Skeletal muscle tissue (tissue), 3 donors: ENCODE measurements at regions not wholly inside any gene's neighbourhood (a gene's known extent, or its start where the extent isn't known, plus 50 kb on each side); places are given as distances from the start of the nearest gene placed in this dataset.

Experiments used
- H3K27ac ChIP-seq: one replicate; pipeline ENCODE4 v1.7.0; 2013; ENCODE audit warnings: mild to moderate bottlenecking, low read depth, low read length, inconsistent platforms
- H3K27me3 ChIP-seq, 3 donors: one replicate each; pipeline ENCODE4 v1.7.0; 2013; ENCODE audit warnings: low read length in 3 of 3; ENCODE audit not compliant: control insufficient read depth in 3 of 3, insufficient read depth in 3 of 3
- H3K36me3 ChIP-seq, 3 donors: one replicate each; pipeline ENCODE4 v1.7.0; 2013; ENCODE audit warnings: low read length in 3 of 3; ENCODE audit not compliant: control insufficient read depth in 3 of 3, insufficient read depth in 3 of 3
- H3K4me1 ChIP-seq, 3 donors: one replicate each; pipeline ENCODE4 v1.7.0; 2013; ENCODE audit warnings: low read length in 3 of 3, mild to moderate bottlenecking in 3 of 3; ENCODE audit not compliant: control insufficient read depth in 3 of 3, insufficient read depth in 3 of 3
- H3K4me3 ChIP-seq, 3 donors: one replicate each; pipeline ENCODE4 v1.7.0; 2013; ENCODE audit warnings: low read length in 3 of 3
- H3K9ac ChIP-seq, 3 donors: one replicate each; pipeline ENCODE4 v1.7.0; 2013; ENCODE audit warnings: low read length in 3 of 3, mild to moderate bottlenecking in 3 of 3, moderate library complexity in 2 of 3, low read depth in 1 of 3
- H3K9me3 ChIP-seq, 3 donors: one replicate each; pipeline ENCODE4 v1.7.0; 2013; ENCODE audit warnings: low read length in 3 of 3; ENCODE audit not compliant: control insufficient read depth in 3 of 3
- donor health status: Osteomylitis.

- Histone ChIP-seq H3K27me3 (no peaks in the 10 kb centered on the region), H3K4me3 (no peak overlapping the region), H3K4me1 (peaks cover 0 to 8% (median 6%) of the 10 kb centered on the region in 3 donors), H3K9me3 (no peaks in the 10 kb centered on the region), H3K9ac (no peak overlapping the region), H3K36me3 (no peaks in the 10 kb centered on the region), H3K27ac (no peak overlapping the region)
These were observed 670.7 kb upstream of the CXADR start for GRCh38 chr21:16841975-16842695.

- H3K9me3 ChIP-seq, result no peaks in the 10 kb centered on the region
- no peak overlapping the region for H3K27ac ChIP-seq
- peaks cover 0 to 6% (median 2%) of the 10 kb centered on the region in 3 donors for H3K4me1 ChIP-seq
- no peak overlapping the region for H3K4me3 ChIP-seq
- no peaks in the 10 kb centered on the region for H3K36me3 ChIP-seq
- no peak overlapping the region for H3K9ac ChIP-seq
- no peaks in the 10 kb centered on the region for H3K27me3 ChIP-seq
These were observed 670.2 kb upstream of the CXADR start for GRCh38 chr21:16842696-16843035.

GRCh38 chr21:16847211-16847610 lies 665.6 kb upstream of the CXADR start:
- H3K27me3 ChIP-seq, result no peaks in the 10 kb centered on the region
- no peak overlapping the region for H3K27ac ChIP-seq
- no peaks in the 10 kb centered on the region for H3K9me3 ChIP-seq
- H3K36me3 ChIP-seq, result no peaks in the 10 kb centered on the region
- H3K4me3 ChIP-seq, result no peak overlapping the region
- no peak overlapping the region for H3K9ac ChIP-seq
- peaks cover 0 to 2% (median 0%) of the 10 kb centered on the region in 3 donors for H3K4me1 ChIP-seq

GRCh38 chr21:16851054-16851453 lies 661.8 kb upstream of the CXADR start:
- Histone ChIP-seq H3K27me3 (no peaks in the 10 kb centered on the region), H3K9ac (no peak overlapping the region), H3K9me3 (peaks cover 0 to 2% (median 0%) of the 10 kb centered on the region in 3 donors), H3K27ac (no peak overlapping the region), H3K4me1 (no peaks in the 10 kb centered on the region), H3K4me3 (no peak overlapping the region), H3K36me3 (no peaks in the 10 kb centered on the region)

- no peak overlapping the region for H3K9ac ChIP-seq
- H3K27ac ChIP-seq, result no peak overlapping the region
- no peaks in the 10 kb centered on the region for H3K36me3 ChIP-seq
- no peak overlapping the region for H3K4me3 ChIP-seq
- peaks cover 0 to 4% (median 0%) of the 10 kb centered on the region in 3 donors for H3K9me3 ChIP-seq
- no peaks in the 10 kb centered on the region for H3K27me3 ChIP-seq
- no peaks in the 10 kb centered on the region for H3K4me1 ChIP-seq
These were observed 657.6 kb upstream of the CXADR start for GRCh38 chr21:16855164-16855667.

- H3K4me1 ChIP-seq, result no peaks in the 10 kb centered on the region
- H3K36me3 ChIP-seq, result no peaks in the 10 kb centered on the region
- H3K9me3 ChIP-seq, result no peaks in the 10 kb centered on the region
- H3K4me3 ChIP-seq, result no peak overlapping the region
- no peak overlapping the region for H3K27ac ChIP-seq
- H3K9ac ChIP-seq, result no peak overlapping the region
- no peaks in the 10 kb centered on the region for H3K27me3 ChIP-seq
These were observed 649.4 kb upstream of the CXADR start for GRCh38 chr21:16863362-16863905.

- no peak overlapping the region for H3K4me3 ChIP-seq
- no peak overlapping the region for H3K27ac ChIP-seq
- H3K27me3 ChIP-seq, result no peaks in the 10 kb centered on the region
- H3K36me3 ChIP-seq, result no peaks in the 10 kb centered on the region
- H3K9me3 ChIP-seq, result no peaks in the 10 kb centered on the region
- no peak overlapping the region for H3K9ac ChIP-seq
- H3K4me1 ChIP-seq, result no peaks in the 10 kb centered on the region
These were observed 648.9 kb upstream of the CXADR start for GRCh38 chr21:16863908-16864307.

GRCh38 chr21:16865632-16866031 lies 647.2 kb upstream of the CXADR start:
- H3K9ac ChIP-seq, result no peak overlapping the region
- H3K4me1 ChIP-seq, result no peaks in the 10 kb centered on the region
- no peak overlapping the region for H3K27ac ChIP-seq
- no peak overlapping the region for H3K4me3 ChIP-seq
- H3K27me3 ChIP-seq, result no peaks in the 10 kb centered on the region
- H3K36me3 ChIP-seq, result no peaks in the 10 kb centered on the region
- H3K9me3 ChIP-seq, result no peaks in the 10 kb centered on the region

GRCh38 chr21:16866851-16867250 lies 646.0 kb upstream of the CXADR start:
- Histone ChIP-seq H3K27me3 (no peaks in the 10 kb centered on the region), H3K4me1 (no peaks in the 10 kb centered on the region), H3K4me3 (no peak overlapping the region), H3K27ac (no peak overlapping the region), H3K9ac (no peak overlapping the region), H3K36me3 (no peaks in the 10 kb centered on the region), H3K9me3 (no peaks in the 10 kb centered on the region)

- Histone ChIP-seq H3K27ac (no peak overlapping the region), H3K9me3 (no peaks in the 10 kb centered on the region), H3K36me3 (no peaks in the 10 kb centered on the region), H3K9ac (no peak overlapping the region), H3K4me3 (no peak overlapping the region), H3K4me1 (no peaks in the 10 kb centered on the region), H3K27me3 (no peaks in the 10 kb centered on the region)
These were observed 642.7 kb upstream of the CXADR start for GRCh38 chr21:16870103-16870502.
